Psoas muscle (tissue), 7 donors: ENCODE measurements at regions not wholly inside any gene's neighbourhood (a gene's known extent, or its start where the extent isn't known, plus 50 kb on each side); places are given as distances from the start of the nearest gene placed in this dataset.

Source experiments
- ATAC-seq, 4 donors: fragments of 200-7000 bp; cut with Tn5 transposase; one replicate each; pipeline ENCODE4 v1.9.1; 2020; ENCODE audit warnings: moderate library complexity in 3 of 4, mild to moderate bottlenecking in 2 of 4
- DNase-seq, 2 donors: peaks; one replicate each; pipeline ENCODE4 v3.0.0-alpha.2; 2020
- H3K27ac ChIP-seq: fragments of 200-600 bp; one replicate; pipeline ENCODE4 v1.8.0; 2022
- H3K27me3 ChIP-seq, 3 donors: fragments of 200-600 bp in 1 of 3; one replicate each; pipeline versions ENCODE4 v1.6.1 to v1.8.0; 2013 to 2022; ENCODE audit warnings: low read length in 2 of 3, mild to moderate bottlenecking in 2 of 3, moderate library complexity in 1 of 3; ENCODE audit not compliant: insufficient read depth in 3 of 3
- H3K36me3 ChIP-seq, 2 donors: fragments of 200-600 bp in 1 of 2; one replicate each; pipeline versions ENCODE4 v1.6.1 to v1.8.0; 2013 to 2022; ENCODE audit warnings: low read depth in 1 of 2, mild to moderate bottlenecking in 1 of 2, moderate library complexity in 1 of 2; ENCODE audit not compliant: insufficient read depth in 1 of 2
- H3K4me1 ChIP-seq: fragments of 200-600 bp; one replicate; pipeline ENCODE4 v1.8.0; 2022
- H3K4me3 ChIP-seq: fragments of 200-600 bp; one replicate; pipeline ENCODE4 v1.8.0; 2022; ENCODE audit warnings: mild to moderate bottlenecking
- H3K9me3 ChIP-seq: fragments of 200-600 bp; one replicate; pipeline ENCODE4 v1.8.0; 2022
- CTCF ChIP-seq: fragments of 200-600 bp; IDR thresholded peaks from one replicate; pipeline ENCODE4 v1.8.0; 2022; ENCODE audit warnings: antibody characterized with exemption
- WGBS, 3 donors: extraction: QIAGEN DNeasy Blood & Tissue Kit; methylation state at CpG; one replicate each; pipeline versions ENCODE4 v1.1.6 to v1.1.7; 2013; 5-methylcytosine and 5-hydroxymethylcytosine counted together
- intact Hi-C, 2 donors: fragments of 100-400 bp; cut with DNase I; formaldehyde crosslinking; loops; one replicate each; pipeline versions ENCODE4 v1.11.0 to v1.14.2; 2022
- donor health status: healthy with polysubstance abuse.
- donor health status: DM: no; HTN: no; CAD: no; lungs with moderate emphysema.
- donor health status: Bipolar disorder and iron deficiency.
- donor health status: healthy.
- donor health status: DM: yes; HTN: yes; CAD: no.
- donor health status: DM: no; HTN: no; CAD: no.
- donor health status: DM: yes; HTN: yes; CAD: no.

GRCh38 chr14:38828183-38828827 is 274.7 kb downstream of the SEC23A start:
- DNase-seq, result no peak
- Histone ChIP-seq H3K4me1 (no peaks in the 10 kb centered on the region), H3K27ac (no peak overlapping the region), H3K9me3 (no peaks in the 10 kb centered on the region), H3K36me3 (no peaks in the 10 kb centered on the region), H3K4me3 (no peak overlapping the region), H3K27me3 (no peaks in the 10 kb centered on the region)
- intact Hi-C loops, result no loop called here
- TF ChIP-seq CTCF, result no peak
- no peak for ATAC-seq
- WGBS, 3 donors, result 71 to 75% (median 72%) methylated on average over 5 of the region's 5 CpGs

- Histone ChIP-seq H3K27me3 (no peaks in the 10 kb centered on the region), H3K9me3 (no peaks in the 10 kb centered on the region), H3K4me1 (no peaks in the 10 kb centered on the region), H3K4me3 (no peak overlapping the region), H3K36me3 (no peaks in the 10 kb centered on the region), H3K27ac (no peak overlapping the region)
- no peak for ATAC-seq
- TF ChIP-seq CTCF, result no peak
- 78 to 88% (median 86%) methylated on average over 2 of the region's 2 CpGs for WGBS, 3 donors
- DNase-seq, result no peak
- intact Hi-C loops, result no loop called here
Observed at GRCh38 chr14:38824706-38825105, 278.3 kb downstream of the SEC23A start.

GRCh38 chr14:38818555-38818954 is 284.5 kb downstream of the SEC23A start:
- Histone ChIP-seq H3K27me3 (no peaks in the 10 kb centered on the region), H3K4me3 (no peak overlapping the region), H3K36me3 (no peaks in the 10 kb centered on the region), H3K9me3 (no peaks in the 10 kb centered on the region), H3K4me1 (no peaks in the 10 kb centered on the region), H3K27ac (no peak overlapping the region)
- ATAC-seq (no peak), DNase-seq (no peak)
- no peak for TF ChIP-seq CTCF
- WGBS, 3 donors, result 93 to 98% (median 95%) methylated on average over 1 of the region's 1 CpG
- intact Hi-C loops, result no loop called here

GRCh38 chr14:38808734-38809455 is 294.1 kb downstream of the SEC23A start:
- intact Hi-C loops, result no loop called here
- no peak overlapping the region for H3K27ac ChIP-seq
- no peak overlapping the region for H3K4me3 ChIP-seq
- 69 to 81% (median 74%) methylated on average over 7 of the region's 7 CpGs for WGBS, 3 donors
- no peak for DNase-seq
- ATAC-seq, result no peak
- no peaks in the 10 kb centered on the region for H3K36me3 ChIP-seq
- no peaks in the 10 kb centered on the region for H3K4me1 ChIP-seq
- H3K9me3 ChIP-seq, result no peaks in the 10 kb centered on the region
- H3K27me3 ChIP-seq, result no peaks in the 10 kb centered on the region
- no peak for TF ChIP-seq CTCF
